B cell (primary cell): ENCODE measurements at regions not wholly inside any gene's neighbourhood (a gene's known extent, or its start where the extent isn't known, plus 50 kb on each side); places are given as distances from the start of the nearest gene placed in this dataset.

Experiments
- ATAC-seq: fragments of 200-7000 bp; cut with Tn5 transposase; one replicate; pipeline ENCODE4 v1.10.0; 2021; ENCODE audit warnings: low read depth, mild to moderate bottlenecking, moderate number of reproducible peaks, moderate library complexity
- CTCF ChIA-PET: fragments of 350-600 bp; sonication (Branson Sonifier 250); formaldehyde crosslinking; loops from one replicate; lab custom pipeline; 2021; ENCODE audit warnings: antibody characterized with exemption, inconsistent platforms; lab: Charles Lee
- POLR2A ChIA-PET: fragments of 350-600 bp; sonication (Branson Sonifier 250); formaldehyde crosslinking; loops from one replicate; lab custom pipeline; 2021; ENCODE audit warnings: antibody characterized with exemption; lab: Charles Lee
- DNase-seq: peaks from one replicate; pipeline ENCODE4 v3.0.0; 2013
- H2AFZ ChIP-seq: 2 replicates; pipeline ENCODE4 v1.6.1; 2012; ENCODE audit warnings: mild to moderate bottlenecking, low read depth, low read length; ENCODE audit not compliant: insufficient read depth, poor library complexity, severe bottlenecking
- H3K27ac ChIP-seq, 2 donors: 1 replicate in 1 of 2; 2 replicates in 1 of 2; pipeline ENCODE4 v1.5.1; 2012 to 2013; ENCODE audit warnings: low read length in 2 of 2, mild to moderate bottlenecking in 2 of 2, moderate library complexity in 1 of 2
- H3K27me3 ChIP-seq, 4 experiments: fragments of 200-600 bp in 1 of 4; sonication (generic) in 1 of 4; replicated peaks in 1 of 4; 1 replicate in 2 of 4; 2 replicates in 2 of 4; pipeline versions ENCODE4 v1.6.1 to v1.7.0; 2013 to 2016; ENCODE audit warnings: low read length in 3 of 4, mild to moderate bottlenecking in 2 of 4, mixed read lengths in 1 of 4, moderate library complexity in 1 of 4; ENCODE audit not compliant: insufficient read depth in 4 of 4, control insufficient read depth in 3 of 4; ENCODE audit errors: control extremely low read depth in 1 of 4
- H3K36me3 ChIP-seq, 2 experiments: replicated peaks in 1 of 2; 1 replicate in 1 of 2; 2 replicates in 1 of 2; pipeline versions ENCODE4 v1.6.1 to v1.7.1; 2013; ENCODE audit warnings: low read length in 1 of 2; ENCODE audit not compliant: insufficient read depth in 2 of 2, control insufficient read depth in 1 of 2; ENCODE audit errors: control extremely low read depth in 1 of 2, extremely low read depth in 1 of 2
- H3K4me1 ChIP-seq, 2 donors: fragments of 200-600 bp in 1 of 2; sonication (generic) in 1 of 2; 1 replicate in 1 of 2; 2 replicates in 1 of 2; pipeline versions ENCODE4 v1.5.1 to v1.6.1; 2013 to 2017; ENCODE audit warnings: low read length in 2 of 2; ENCODE audit not compliant: control insufficient read depth in 2 of 2, insufficient read depth in 2 of 2
- H3K4me2 ChIP-seq: replicated peaks from 2 replicates; pipeline ENCODE3; 2012; ENCODE audit warnings: mild to moderate bottlenecking, low read depth, low read length; ENCODE audit not compliant: poor library complexity, severe bottlenecking
- H3K4me3 ChIP-seq, 5 experiments: fragments of 200-600 bp in 1 of 5; sonication (generic) in 1 of 5; 1 replicate in 3 of 5; 2 replicates in 2 of 5; pipeline versions ENCODE4 v1.5.1 to v1.7.0; 2011 to 2016; ENCODE audit warnings: low read length in 4 of 5, mild to moderate bottlenecking in 4 of 5, low read depth in 2 of 5, control low read depth in 1 of 5, moderate library complexity in 1 of 5; ENCODE audit not compliant: insufficient read depth in 1 of 5; ENCODE audit errors: control extremely low read depth in 1 of 5, extremely low read depth in 1 of 5
- H3K79me2 ChIP-seq: fragments of 200-600 bp; sonication (generic); one replicate; pipeline ENCODE4 v1.6.0; 2016; ENCODE audit warnings: low read length; ENCODE audit not compliant: control insufficient read depth, insufficient read depth
- H3K9ac ChIP-seq: fragments of 200-600 bp; sonication (generic); 2 replicates; pipeline ENCODE4 v1.6.1; 2017; ENCODE audit warnings: mild to moderate bottlenecking, low read length, moderate library complexity
- H3K9me3 ChIP-seq, 3 donors: one replicate each; pipeline versions ENCODE4 v1.6.1 to v1.7.1; 2013; ENCODE audit warnings: low read length in 2 of 3; ENCODE audit not compliant: control insufficient read depth in 2 of 3, insufficient read depth in 1 of 3; ENCODE audit errors: control extremely low read depth in 1 of 3
- H4K20me1 ChIP-seq: 2 replicates; pipeline ENCODE4 v1.6.0; 2012; ENCODE audit warnings: mild to moderate bottlenecking, low read length; ENCODE audit not compliant: insufficient read depth, control insufficient read depth, poor library complexity, severe bottlenecking
- H3K27ac Mint-ChIP-seq: one replicate; pipeline ENCODE4 v1.8.0; 2021; ENCODE audit warnings: mixed read lengths
- H3K27me3 Mint-ChIP-seq: one replicate; pipeline ENCODE4 v1.8.0; 2021; ENCODE audit warnings: mixed read lengths
- H3K4me1 Mint-ChIP-seq: one replicate; pipeline ENCODE4 v1.8.0; 2021; ENCODE audit warnings: mixed read lengths
- H3K4me3 Mint-ChIP-seq: one replicate; pipeline ENCODE4 v1.8.0; 2021; ENCODE audit warnings: mixed read lengths
- H3K9me3 Mint-ChIP-seq: one replicate; pipeline ENCODE4 v1.8.0; 2022; ENCODE audit warnings: mixed read lengths; ENCODE audit not compliant: insufficient read depth
- CTCF ChIP-seq: fragments of 200-600 bp; IDR thresholded peaks from one replicate; pipeline ENCODE4 v1.8.0; 2022; ENCODE audit warnings: antibody characterized with exemption, mild to moderate bottlenecking
- EZH2 ChIP-seq: IDR thresholded peaks from 2 replicates; pipeline ENCODE4 v1.6.1; 2012; ENCODE audit warnings: borderline replicate concordance, low read depth, mild to moderate bottlenecking, moderate library complexity, low read length; ENCODE audit not compliant: insufficient read depth, poor library complexity, severe bottlenecking
- WGBS: methylation state at CpG from one replicate; pipeline ENCODE4 v1.1.5; 2013; ENCODE audit warnings: missing lambda C conversion rate; ENCODE audit not compliant: insufficient coverage; 5-methylcytosine and 5-hydroxymethylcytosine counted together
- intact Hi-C: fragments of 100-400 bp; cut with micrococcal nuclease; formaldehyde crosslinking; loops from one replicate; pipeline ENCODE4 v1.10.0; 2022

- TF ChIP-seq EZH2 (no peak), CTCF (no peak)
- Mint-ChIP-seq H3K4me1 (no peaks in the 10 kb centered on the region), H3K27ac (no peak overlapping the region), H3K9me3 (peaks cover 1% of the 10 kb centered on the region), H3K4me3 (no peak overlapping the region), H3K27me3 (no peaks in the 10 kb centered on the region)
- no peaks in the 10 kb centered on the region for H3K36me3 ChIP-seq
- no peak overlapping the region for H3K4me2 ChIP-seq
- 98% methylated on average over 3 of the region's 3 CpGs for WGBS
- H3K79me2 ChIP-seq, result no peaks in the 10 kb centered on the region
- no peak overlapping the region for H3K4me3 ChIP-seq
- H2AFZ ChIP-seq, result no peak overlapping the region
- ATAC-seq, result no peak
- ChIA-PET CTCF (no interaction called here), POLR2A (no interaction called here)
- no peaks in the 10 kb centered on the region for H3K27me3 ChIP-seq
- H3K27ac ChIP-seq, result no peak overlapping the region
- intact Hi-C loops, result no loop called here
- H3K9ac ChIP-seq, result no peak overlapping the region
- DNase-seq, result no peak
- H4K20me1 ChIP-seq, result no peaks in the 10 kb centered on the region
- H3K9me3 ChIP-seq, result peaks cover 0 to 10% (median 0%) of the 10 kb centered on the region in 3 donors
- no peaks in the 10 kb centered on the region for H3K4me1 ChIP-seq
Measured at GRCh38 chr1:188128761-188129160, 1300.0 kb downstream of the PLA2G4A start.

GRCh38 chr1:188129856-188130838 lies 1301.4 kb downstream of the PLA2G4A start:
- H3K27me3 Mint-ChIP-seq, result no peaks in the 10 kb centered on the region
- no peak for TF ChIP-seq CTCF
- no peak for TF ChIP-seq EZH2

More at GRCh38 chr1:188129856-188130838, 1301.4 kb downstream of the PLA2G4A start:
- no peaks in the 10 kb centered on the region for H4K20me1 ChIP-seq
- H3K27me3 ChIP-seq, result no peaks in the 10 kb centered on the region
- no peak overlapping the region for H3K27ac Mint-ChIP-seq
- WGBS, result 84% methylated on average over 3 of the region's 8 CpGs
- H3K4me1 ChIP-seq, result no peaks in the 10 kb centered on the region
- H3K9ac ChIP-seq, result no peak overlapping the region
- POLR2A ChIA-PET, result no interaction called here
- CTCF ChIA-PET, result no interaction called here
- H3K9me3 ChIP-seq, result peaks cover 0 to 10% (median 0%) of the 10 kb centered on the region in 3 donors
- intact Hi-C loops, result no loop called here
- H3K36me3 ChIP-seq, result no peaks in the 10 kb centered on the region
- no peaks in the 10 kb centered on the region for H3K4me1 Mint-ChIP-seq
- peaks cover 1% of the 10 kb centered on the region for H3K9me3 Mint-ChIP-seq
- H3K4me3 ChIP-seq, result no peak overlapping the region
- no peak overlapping the region for H3K4me2 ChIP-seq
- no peaks in the 10 kb centered on the region for H3K79me2 ChIP-seq
- DNase-seq, result no peak
- H3K4me3 Mint-ChIP-seq, result no peak overlapping the region
- H2AFZ ChIP-seq, result no peak overlapping the region
- no peak for ATAC-seq
- no peak overlapping the region for H3K27ac ChIP-seq
